Endothelial cell of umbilical vein (primary cell): ENCODE measurements at regions not wholly inside any gene's neighbourhood (a gene's known extent, or its start where the extent isn't known, plus 50 kb on each side); places are given as distances from the start of the nearest gene placed in this dataset.

ENCODE experiments used
- BruUV-seq: library from RNA; stranded (reverse); fragments of 400-500 nt; replicated peaks from 2 replicates; lab custom pipeline; 2021; lab: Mats Ljungman, UMichigan
- CTCF ChIA-PET: fragments of 300-600, 350-600 bp; sonication (Branson Sonifier 250); formaldehyde crosslinking; loops from one replicate; lab custom pipeline; 2021; ENCODE audit warnings: antibody characterized with exemption, inconsistent platforms; lab: Charles Lee
- POLR2A ChIA-PET: fragments of 300-600, 350-600 bp; sonication (Branson Sonifier 250); formaldehyde crosslinking; loops from one replicate; lab custom pipeline; 2021; ENCODE audit warnings: antibody characterized with exemption, inconsistent platforms; lab: Charles Lee
- DNase-seq: peaks from one replicate; pipeline ENCODE4 v3.0.0-alpha.2; 2011; ENCODE audit warnings: low read depth, low spot score
- FAIRE-seq: peaks from 2 replicates; lab custom pipeline; 2011; peaks lifted over from hg19 to GRCh38; lab: Jason Lieb, UNC
- H2AFZ ChIP-seq: 2 replicates; pipeline ENCODE4 v1.6.0; 2012; ENCODE audit warnings: low read depth, low read length, control low read depth, inconsistent platforms
- H3K27ac ChIP-seq: 2 replicates; pipeline ENCODE4 v1.5.1; 2011; ENCODE audit warnings: low read depth, mild to moderate bottlenecking, control low read depth, low read length, moderate library complexity; ENCODE audit not compliant: insufficient read depth
- H3K27me3 ChIP-seq, 2 experiments: 2 replicates each; pipeline versions ENCODE4 v1.6.0 to v1.6.1; 2011; ENCODE audit warnings: low read length in 2 of 2, mixed read lengths in 1 of 2; ENCODE audit not compliant: control insufficient read depth in 2 of 2, insufficient read depth in 2 of 2
- H3K36me3 ChIP-seq, 2 experiments: 2 replicates in 1 of 2; 3 replicates in 1 of 2; pipeline ENCODE4 v1.5.1; 2011; ENCODE audit warnings: low read length in 2 of 2, mild to moderate bottlenecking in 1 of 2, moderate library complexity in 1 of 2; ENCODE audit not compliant: control insufficient read depth in 2 of 2, insufficient read depth in 2 of 2; ENCODE audit errors: extremely low read depth in 1 of 2
- H3K4me1 ChIP-seq: 3 replicates; pipeline ENCODE4 v1.5.1; 2011; ENCODE audit warnings: mild to moderate bottlenecking, low read length; ENCODE audit not compliant: control insufficient read depth, insufficient read depth; ENCODE audit errors: extremely low read depth
- H3K4me2 ChIP-seq: 2 replicates; pipeline ENCODE4 v1.6.1; 2011; ENCODE audit warnings: low read length, control low read depth, mixed read lengths; ENCODE audit not compliant: insufficient read depth
- H3K4me3 ChIP-seq, 3 experiments: fragments of 200-600 bp in 1 of 3; sonication (generic), shearing (Covaris generic) in 1 of 3; replicated peaks in 1 of 3; 2 replicates each; pipeline ENCODE4 v1.5.1; 2011 to 2016; ENCODE audit warnings: control low read depth in 3 of 3, low read length in 3 of 3, mild to moderate bottlenecking in 2 of 3, inconsistent platforms in 1 of 3, low read depth in 1 of 3, moderate library complexity in 1 of 3; ENCODE audit not compliant: insufficient read depth in 1 of 3
- H3K79me2 ChIP-seq: 2 replicates; pipeline ENCODE4 v1.6.0; 2012; ENCODE audit warnings: low read length, inconsistent platforms; ENCODE audit not compliant: control insufficient read depth, insufficient read depth
- H3K9ac ChIP-seq: replicated peaks from 2 replicates; pipeline ENCODE3; 2011; ENCODE audit warnings: low read length, control low read depth; ENCODE audit not compliant: insufficient read depth; ENCODE audit errors: extremely low read depth
- H3K9me1 ChIP-seq: replicated peaks from 3 replicates; pipeline ENCODE4 v1.6.0; 2011; ENCODE audit warnings: mild to moderate bottlenecking, low read length; ENCODE audit not compliant: control insufficient read depth, insufficient read depth; ENCODE audit errors: extremely low read depth
- H3K9me3 ChIP-seq: replicated peaks from 2 replicates; pipeline ENCODE4 v1.5.1; 2012; ENCODE audit warnings: low read length, inconsistent platforms; ENCODE audit not compliant: control insufficient read depth, insufficient read depth
- H4K20me1 ChIP-seq: replicated peaks from 2 replicates; pipeline ENCODE3; 2011; ENCODE audit warnings: mild to moderate bottlenecking, low read length; ENCODE audit not compliant: control insufficient read depth, insufficient read depth; ENCODE audit errors: extremely low read depth
- EZH2 ChIP-seq: IDR thresholded peaks from 2 replicates; pipeline ENCODE4 v1.6.1; 2012; ENCODE audit warnings: borderline replicate concordance, low read depth, mild to moderate bottlenecking, moderate library complexity, low read length, inconsistent platforms; ENCODE audit not compliant: severe bottlenecking
- FOS ChIP-seq: IDR thresholded peaks from 2 replicates; pipeline ENCODE4 v1.6.1; 2011; ENCODE audit warnings: mild to moderate bottlenecking, low read length, moderate library complexity, borderline replicate concordance; ENCODE audit not compliant: insufficient read depth
- GATA2 ChIP-seq: IDR thresholded peaks from 2 replicates; pipeline ENCODE4 v1.7.0; 2011; ENCODE audit warnings: low read depth, mild to moderate bottlenecking, moderate library complexity, mixed read lengths, low read length; ENCODE audit not compliant: insufficient read length, insufficient read depth
- JUN ChIP-seq: IDR thresholded peaks from 2 replicates; pipeline ENCODE4 v1.6.1; 2011; ENCODE audit warnings: borderline replicate concordance, low read depth; ENCODE audit not compliant: insufficient read length, insufficient read depth
- MYC ChIP-seq: IDR thresholded peaks from one replicate; pipeline ENCODE4 v1.6.1; 2011; ENCODE audit warnings: mild to moderate bottlenecking, low read depth, low read length
- POLR2A ChIP-seq: IDR thresholded peaks from 2 replicates; pipeline ENCODE4 v1.6.1; 2012; ENCODE audit warnings: low read depth, mild to moderate bottlenecking, control low read depth, low read length
- POLR2AphosphoS5 ChIP-seq: IDR thresholded peaks from 2 replicates; pipeline ENCODE4 v1.6.1; 2012; ENCODE audit warnings: low read depth, mild to moderate bottlenecking, control low read depth, low read length, moderate library complexity; ENCODE audit not compliant: insufficient read depth
- dilution Hi-C: fragments of 300-500 bp; cut with MboI; formaldehyde crosslinking; loops from one replicate; pipeline ENCODE4 v1.15.0; 2019; ENCODE audit warnings: low sequenced_read_pairs; ENCODE audit not compliant: extremely low pct_ligation_motif_present
- intact Hi-C: fragments of 100-400 bp; cut with micrococcal nuclease; formaldehyde crosslinking; loops from one replicate; pipeline ENCODE4 v1.10.0; 2022
- TF ChIP-seq, protein P1 (sequence below): IDR thresholded peaks from 2 replicates; pipeline ENCODE4 v1.6.1; 2011; ENCODE audit not compliant: insufficient read depth, insufficient read length
- TF ChIP-seq, protein P2 (sequence below), 2 donors: IDR thresholded peaks; 1 replicate in 1 of 2; 2 replicates in 1 of 2; pipeline ENCODE4 v1.5.1; 2011; ENCODE audit warnings: low read length in 2 of 2, mild to moderate bottlenecking in 2 of 2, moderate library complexity in 2 of 2, control low read depth in 1 of 2, inconsistent platforms in 1 of 2, low read depth in 1 of 2; ENCODE audit not compliant: insufficient read depth in 1 of 2; ENCODE audit errors: extremely low read depth in 1 of 2

DNA sequence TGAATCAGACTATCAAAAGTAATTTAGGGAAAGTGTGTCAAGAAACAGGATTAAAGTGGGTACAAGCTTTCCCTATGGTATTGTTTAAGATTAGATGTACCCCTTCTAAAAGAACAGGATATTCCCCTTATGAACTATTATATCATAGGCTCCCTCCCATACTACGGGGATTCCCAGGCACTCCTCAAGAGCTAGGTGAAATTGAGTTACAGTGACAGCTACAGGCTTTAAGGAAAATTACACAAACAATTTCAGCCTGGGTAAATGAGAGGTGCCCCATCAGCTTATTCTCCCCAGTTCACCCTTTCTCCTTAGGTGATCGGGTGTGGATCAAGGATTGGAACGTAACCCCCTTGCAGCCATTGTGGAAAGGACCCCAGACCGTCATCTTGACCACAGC, 240.8 kb upstream of the CNTN6 start:
- BruUV-seq: no TSS peak
- no peak overlapping the region for H2AFZ ChIP-seq
- no peaks in the 10 kb centered on the region for H3K27me3 ChIP-seq
- intact Hi-C loops: no loop called here
- H3K4me1 ChIP-seq: peaks cover 4% of the 10 kb centered on the region
- no peaks in the 10 kb centered on the region for H3K9me1 ChIP-seq
- H3K4me3 ChIP-seq: no peak overlapping the region
- TF ChIP-seq FOS (no peak), MYC (no peak), EZH2 (no peak), JUN (no peak), GATA2 (no peak), POLR2AphosphoS5 (no peak), POLR2A (no peak)
- TF ChIP-seq, protein P1, sequence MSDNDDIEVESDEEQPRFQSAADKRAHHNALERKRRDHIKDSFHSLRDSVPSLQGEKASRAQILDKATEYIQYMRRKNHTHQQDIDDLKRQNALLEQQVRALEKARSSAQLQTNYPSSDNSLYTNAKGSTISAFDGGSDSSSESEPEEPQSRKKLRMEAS: no peak
- TF ChIP-seq, protein P2, sequence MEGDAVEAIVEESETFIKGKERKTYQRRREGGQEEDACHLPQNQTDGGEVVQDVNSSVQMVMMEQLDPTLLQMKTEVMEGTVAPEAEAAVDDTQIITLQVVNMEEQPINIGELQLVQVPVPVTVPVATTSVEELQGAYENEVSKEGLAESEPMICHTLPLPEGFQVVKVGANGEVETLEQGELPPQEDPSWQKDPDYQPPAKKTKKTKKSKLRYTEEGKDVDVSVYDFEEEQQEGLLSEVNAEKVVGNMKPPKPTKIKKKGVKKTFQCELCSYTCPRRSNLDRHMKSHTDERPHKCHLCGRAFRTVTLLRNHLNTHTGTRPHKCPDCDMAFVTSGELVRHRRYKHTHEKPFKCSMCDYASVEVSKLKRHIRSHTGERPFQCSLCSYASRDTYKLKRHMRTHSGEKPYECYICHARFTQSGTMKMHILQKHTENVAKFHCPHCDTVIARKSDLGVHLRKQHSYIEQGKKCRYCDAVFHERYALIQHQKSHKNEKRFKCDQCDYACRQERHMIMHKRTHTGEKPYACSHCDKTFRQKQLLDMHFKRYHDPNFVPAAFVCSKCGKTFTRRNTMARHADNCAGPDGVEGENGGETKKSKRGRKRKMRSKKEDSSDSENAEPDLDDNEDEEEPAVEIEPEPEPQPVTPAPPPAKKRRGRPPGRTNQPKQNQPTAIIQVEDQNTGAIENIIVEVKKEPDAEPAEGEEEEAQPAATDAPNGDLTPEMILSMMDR (IDR thresholded peaks at IDR 0.05; ENCODE audit: extremely low read depth in 1 of 2, insufficient read depth in 1 of 2, low read depth in 1 of 2, low read length in 2 of 2): no peak
- H3K9me3 ChIP-seq: no peaks in the 10 kb centered on the region
- ChIA-PET CTCF (no interaction called here), POLR2A (no interaction called here)
- no peak overlapping the region for H3K9ac ChIP-seq
- H3K27ac ChIP-seq: no peak overlapping the region
- H3K36me3 ChIP-seq: no peaks in the 10 kb centered on the region
- no peak for DNase-seq
- FAIRE-seq: no peak
- no peak overlapping the region for H3K4me2 ChIP-seq
- H3K79me2 ChIP-seq: no peaks in the 10 kb centered on the region
- dilution Hi-C loops: no loop called here
- H4K20me1 ChIP-seq: no peaks in the 10 kb centered on the region
